H1 (cell line): ENCODE measurements at regions not wholly inside any gene's neighbourhood (a gene's known extent, or its start where the extent isn't known, plus 50 kb on each side); places are given as distances from the start of the nearest gene placed in this dataset.

Source experiments
- CTCF ChIA-PET: fragments of 300-600 bp; sonication (Branson Sonifier 250); formaldehyde crosslinking; loops from one replicate; lab custom pipeline; 2021; ENCODE audit not compliant: partially characterized antibody; lab: Charles Lee
- POLR2A ChIA-PET: fragments of 300-600 bp; sonication (Branson Sonifier 250); formaldehyde crosslinking; loops from one replicate; lab custom pipeline; 2021; ENCODE audit warnings: inconsistent platforms; ENCODE audit not compliant: partially characterized antibody; lab: Charles Lee
- DNase-seq, 2 experiments: peaks; one replicate each; pipeline versions ENCODE4 v3.0.0 to v3.0.0-alpha.2; 2010 to 2022; ENCODE audit warnings: low spot score in 2 of 2, low read depth in 1 of 2, mixed read lengths in 1 of 2
- FAIRE-seq: peaks from 2 replicates; lab custom pipeline; 2011; peaks lifted over from hg19 to GRCh38; lab: Jason Lieb, UNC
- H2AFZ ChIP-seq: 2 replicates; pipeline ENCODE4 v1.8.1; 2012; ENCODE audit warnings: low read length, inconsistent platforms
- H2AK5ac ChIP-seq: 2 replicates; pipeline ENCODE4 v1.6.1; 2013; ENCODE audit warnings: low read depth, low read length
- H2BK120ac ChIP-seq: replicated peaks from 2 replicates; pipeline ENCODE3; 2013; ENCODE audit warnings: low read depth, low read length, inconsistent platforms
- H2BK12ac ChIP-seq: 2 replicates; pipeline ENCODE4 v1.6.1; 2013; ENCODE audit warnings: low read depth, low read length
- H2BK15ac ChIP-seq: 2 replicates; pipeline ENCODE4 v1.6.1; 2013; ENCODE audit warnings: low read length
- H2BK20ac ChIP-seq: 2 replicates; pipeline ENCODE4 v1.6.1; 2013; ENCODE audit warnings: low read length
- H2BK5ac ChIP-seq: 2 replicates; pipeline ENCODE4 v1.6.1; 2013; ENCODE audit warnings: low read depth, low read length
- H3K14ac ChIP-seq: 2 replicates; pipeline ENCODE4 v1.6.1; 2013; ENCODE audit warnings: inconsistent platforms; ENCODE audit not compliant: insufficient read length
- H3K18ac ChIP-seq: 2 replicates; pipeline ENCODE4 v1.6.1; 2013; ENCODE audit warnings: low read length; ENCODE audit errors: extremely low read depth
- H3K23ac ChIP-seq: 2 replicates; pipeline ENCODE4 v1.6.1; 2013; ENCODE audit warnings: inconsistent platforms; ENCODE audit not compliant: insufficient read length
- H3K23me2 ChIP-seq: 2 replicates; pipeline ENCODE4 v1.6.1; 2013; ENCODE audit warnings: low read depth, low read length
- H3K27ac ChIP-seq: 2 replicates; pipeline ENCODE4 v1.6.1; 2011; ENCODE audit warnings: low read depth, low read length, inconsistent platforms
- H3K27me3 ChIP-seq, 4 experiments: replicated peaks in 1 of 4; 1 replicate in 1 of 4; 2 replicates in 3 of 4; pipeline versions ENCODE4 v1.6.1 to v1.8.1; 2011 to 2013; ENCODE audit warnings: low read length in 3 of 4, mild to moderate bottlenecking in 3 of 4, inconsistent platforms in 2 of 4, mixed read lengths in 2 of 4, moderate library complexity in 1 of 4; ENCODE audit not compliant: control insufficient read depth in 3 of 4, insufficient read depth in 3 of 4; ENCODE audit errors: extremely low read depth in 1 of 4
- H3K36me3 ChIP-seq, 4 experiments: 2 replicates each; pipeline versions ENCODE4 v1.6.1 to v1.8.1; 2011 to 2013; ENCODE audit warnings: mild to moderate bottlenecking in 4 of 4, low read length in 3 of 4, moderate library complexity in 2 of 4, control low read depth in 1 of 4, inconsistent platforms in 1 of 4; ENCODE audit not compliant: insufficient read depth in 4 of 4, control insufficient read depth in 2 of 4
- H3K4ac ChIP-seq: replicated peaks from 2 replicates; pipeline ENCODE3; 2013; ENCODE audit warnings: low read length, low read depth, mixed read lengths, inconsistent platforms; ENCODE audit not compliant: insufficient read length
- H3K4me1 ChIP-seq, 4 experiments: replicated peaks in 1 of 4; 1 replicate in 1 of 4; 2 replicates in 3 of 4; pipeline versions ENCODE4 v1.6.1 to v1.8.1; 2011 to 2013; ENCODE audit warnings: low read length in 3 of 4, inconsistent platforms in 2 of 4, mixed read lengths in 1 of 4; ENCODE audit not compliant: insufficient read depth in 4 of 4, control insufficient read depth in 3 of 4
- H3K4me2 ChIP-seq, 2 experiments: 2 replicates each; pipeline versions ENCODE4 v1.6.1 to v1.8.1; 2011 to 2013; ENCODE audit warnings: low read depth in 2 of 2, low read length in 2 of 2, control low read depth in 1 of 2, inconsistent platforms in 1 of 2, mild to moderate bottlenecking in 1 of 2; ENCODE audit not compliant: insufficient read depth in 1 of 2
- H3K4me3 ChIP-seq, 4 experiments: fragments of 200-600, 300-600 bp in 1 of 4; sonication (generic), shearing (Covaris generic), sonication (Bioruptor Twin) in 1 of 4; 2 replicates each; pipeline versions ENCODE4 v1.5.1 to v1.8.1; 2011 to 2016; ENCODE audit warnings: low read length in 4 of 4, low read depth in 3 of 4, control low read depth in 2 of 4, inconsistent platforms in 2 of 4, mild to moderate bottlenecking in 2 of 4, mixed read lengths in 1 of 4, moderate library complexity in 1 of 4; ENCODE audit not compliant: insufficient read depth in 2 of 4; ENCODE audit errors: extremely low read depth in 1 of 4
- H3K56ac ChIP-seq: replicated peaks from 2 replicates; pipeline ENCODE3; 2013; ENCODE audit warnings: low read depth, mild to moderate bottlenecking, mixed read lengths, low read length, inconsistent platforms; ENCODE audit not compliant: insufficient read length
- H3K79me1 ChIP-seq: 2 replicates; pipeline ENCODE4 v1.6.1; 2013; ENCODE audit warnings: low read depth, low read length, control low read depth
- H3K79me2 ChIP-seq, 2 experiments: 2 replicates each; pipeline versions ENCODE4 v1.6.1 to v1.8.1; 2012 to 2013; ENCODE audit warnings: low read length in 2 of 2, mild to moderate bottlenecking in 2 of 2, inconsistent platforms in 1 of 2; ENCODE audit not compliant: insufficient read depth in 2 of 2, control insufficient read depth in 1 of 2
- H3K9ac ChIP-seq, 4 experiments: replicated peaks in 1 of 4; 1 replicate in 1 of 4; 2 replicates in 3 of 4; pipeline versions ENCODE4 v1.6.1 to v1.8.1; 2011 to 2013; ENCODE audit warnings: low read depth in 3 of 4, low read length in 3 of 4, control low read depth in 2 of 4, mild to moderate bottlenecking in 2 of 4, moderate library complexity in 2 of 4, inconsistent platforms in 1 of 4; ENCODE audit errors: extremely low read depth in 1 of 4
- H3K9me3 ChIP-seq, 2 experiments: 2 replicates each; pipeline versions ENCODE4 v1.6.1 to v1.8.1; 2012 to 2013; ENCODE audit warnings: mild to moderate bottlenecking in 2 of 2, moderate library complexity in 2 of 2, control low read depth in 1 of 2, inconsistent platforms in 1 of 2, low read depth in 1 of 2, low read length in 1 of 2, mixed read lengths in 1 of 2; ENCODE audit not compliant: insufficient read depth in 2 of 2
- H4K20me1 ChIP-seq, 2 experiments: replicated peaks in 1 of 2; 2 replicates each; pipeline versions ENCODE3 to v1.8.1; 2011 to 2013; ENCODE audit warnings: inconsistent platforms in 2 of 2, low read length in 2 of 2, mild to moderate bottlenecking in 1 of 2; ENCODE audit not compliant: insufficient read depth in 2 of 2, control insufficient read depth in 1 of 2
- H4K5ac ChIP-seq: 2 replicates; pipeline ENCODE4 v1.6.1; 2013; ENCODE audit warnings: low read length, low read depth, mixed read lengths, inconsistent platforms; ENCODE audit not compliant: insufficient read length
- H4K8ac ChIP-seq: 2 replicates; pipeline ENCODE4 v1.8.0; 2013; ENCODE audit warnings: mild to moderate bottlenecking, moderate library complexity, low read length, inconsistent platforms; ENCODE audit not compliant: insufficient read depth; ENCODE audit errors: extremely low read depth
- H4K91ac ChIP-seq: replicated peaks from 2 replicates; pipeline ENCODE3; 2013; ENCODE audit warnings: low read length, mixed read lengths, inconsistent platforms; ENCODE audit not compliant: insufficient read length
- CHD1 ChIP-seq: IDR thresholded peaks from 2 replicates; pipeline ENCODE4 v1.6.1; 2012; ENCODE audit warnings: low read depth, low read length, improper control_type of control experiment
- EZH2 ChIP-seq: fragments of 200-600 bp; sonication (generic); IDR thresholded peaks from 2 replicates; pipeline ENCODE4 v1.7.1; 2012; ENCODE audit warnings: low read depth, mild to moderate bottlenecking, moderate library complexity, low read length, inconsistent platforms; ENCODE audit not compliant: severe bottlenecking
- FOSL1 ChIP-seq: IDR thresholded peaks from 2 replicates; pipeline ENCODE4 v1.6.1; 2011; ENCODE audit warnings: mild to moderate bottlenecking, low read depth, low read length, moderate library complexity; ENCODE audit not compliant: insufficient read depth
- JUND ChIP-seq: IDR thresholded peaks from 2 replicates; pipeline ENCODE4 v1.6.1; 2011; ENCODE audit warnings: mild to moderate bottlenecking, improper control_type of control experiment, low read length
- SAP30 ChIP-seq: fragments of 300-600 bp; sonication (generic); IDR thresholded peaks from 2 replicates; pipeline ENCODE4 v1.7.1; 2012; ENCODE audit warnings: low read length, moderate library complexity, mild to moderate bottlenecking, inconsistent platforms; ENCODE audit not compliant: insufficient read depth, insufficient replicate concordance
- SP4 ChIP-seq: IDR thresholded peaks from 2 replicates; pipeline ENCODE4 v1.6.1; 2012; ENCODE audit warnings: low read length, inconsistent platforms
- TAF7 ChIP-seq: optimal IDR thresholded peaks from 2 replicates; pipeline ENCODE3; 2011; ENCODE audit warnings: low read depth, mild to moderate bottlenecking, inconsistent platforms, low read length, moderate library complexity, borderline replicate concordance
- YY1 ChIP-seq: IDR thresholded peaks from 2 replicates; pipeline ENCODE4 v1.6.1; 2011; ENCODE audit warnings: low read depth, mild to moderate bottlenecking, low read length
- ZNF274 ChIP-seq: IDR thresholded peaks from 2 replicates; pipeline ENCODE4 v1.7.0; 2012; ENCODE audit warnings: low read length, borderline replicate concordance; ENCODE audit errors: extremely low read depth

DNA sequence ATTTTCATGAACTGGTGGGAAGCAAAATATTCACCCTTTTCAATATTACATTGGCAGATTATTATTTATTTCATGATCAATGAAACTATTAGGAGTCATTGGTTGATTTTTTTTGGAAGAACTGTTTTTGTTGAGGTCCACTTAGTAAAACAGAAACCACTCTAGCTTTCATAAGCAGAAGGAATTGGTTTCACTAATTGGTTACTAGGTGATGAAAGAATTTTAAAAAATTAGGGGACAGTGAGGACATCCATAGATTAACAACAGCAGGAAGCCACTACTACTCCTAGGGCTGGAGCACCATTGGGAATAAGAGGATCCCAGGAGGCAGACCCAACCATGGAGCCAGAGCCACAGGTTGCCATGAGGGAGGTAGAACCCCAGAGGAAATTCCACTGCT is 74.4 kb upstream of the KCNA4 start:
- Histone ChIP-seq H3K27me3 (no peaks in the 10 kb centered on the region; a peak in 1 of 7 replicates), H4K8ac (no peak overlapping the region), H3K18ac (no peak overlapping the region), H2BK120ac (no peak overlapping the region), H4K20me1 (no peaks in the 10 kb centered on the region), H3K23ac (no peak overlapping the region), H3K14ac (no peak overlapping the region), H3K56ac (no peak overlapping the region), H2BK12ac (no peak overlapping the region), H2BK20ac (no peak overlapping the region), H3K4me3 (no peak overlapping the region), H3K36me3 (no peaks in the 10 kb centered on the region), H3K4ac (no peak overlapping the region), H3K4me1 (no peaks in the 10 kb centered on the region), H2BK5ac (no peak overlapping the region), H2BK15ac (no peak overlapping the region), H3K27ac (no peak overlapping the region), H3K4me2 (no peak overlapping the region), H4K5ac (no peak overlapping the region), H4K91ac (no peak overlapping the region), H2AFZ (no peak overlapping the region), H3K9ac (no peak overlapping the region), H3K79me1 (no peaks in the 10 kb centered on the region), H2AK5ac (no peak overlapping the region), H3K23me2 (no peaks in the 10 kb centered on the region), H3K79me2 (no peaks in the 10 kb centered on the region), H3K9me3 (no peaks in the 10 kb centered on the region)
- ChIA-PET CTCF (no interaction called here), POLR2A (no interaction called here)
- no peak for DNase-seq
- no peak for FAIRE-seq
- no peak for TF ChIP-seq FOSL1
- TF ChIP-seq CHD1: no peak
- no peak for TF ChIP-seq SP4
- TF ChIP-seq EZH2: no peak
- no peak for TF ChIP-seq JUND
- no peak for TF ChIP-seq ZNF274
- TF ChIP-seq SAP30: no peak
- no peak for TF ChIP-seq TAF7
- no peak for TF ChIP-seq YY1
